ENCODE measurements at regions not wholly inside any gene's neighbourhood (a gene's known extent, or its start where the extent isn't known, plus 50 kb on each side); places are given as distances from the start of the nearest gene placed in this dataset.

DNA sequence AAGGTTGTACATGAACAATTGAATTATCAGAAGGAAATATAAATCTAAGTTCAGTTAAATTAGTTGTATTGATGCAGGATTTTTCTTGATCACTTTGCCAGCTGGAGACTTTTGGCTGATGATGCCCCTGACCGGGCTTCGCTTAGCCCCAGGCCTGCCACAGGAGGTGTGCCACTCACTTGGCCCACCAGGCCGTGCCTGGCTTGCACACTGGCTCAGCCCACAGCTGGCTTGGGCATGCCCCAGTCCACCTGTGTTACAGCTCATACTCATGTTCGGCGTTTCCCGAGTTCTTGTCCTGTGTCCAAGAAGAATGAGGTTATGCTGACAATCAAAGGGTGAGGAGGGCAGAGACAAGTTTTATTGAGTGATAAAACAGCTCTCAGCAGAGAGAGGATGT lies 773.9 kb upstream of the FANCL start:
- DNase-seq (ENCODE audit: extremely low read depth, low read depth): no peak

DNA sequence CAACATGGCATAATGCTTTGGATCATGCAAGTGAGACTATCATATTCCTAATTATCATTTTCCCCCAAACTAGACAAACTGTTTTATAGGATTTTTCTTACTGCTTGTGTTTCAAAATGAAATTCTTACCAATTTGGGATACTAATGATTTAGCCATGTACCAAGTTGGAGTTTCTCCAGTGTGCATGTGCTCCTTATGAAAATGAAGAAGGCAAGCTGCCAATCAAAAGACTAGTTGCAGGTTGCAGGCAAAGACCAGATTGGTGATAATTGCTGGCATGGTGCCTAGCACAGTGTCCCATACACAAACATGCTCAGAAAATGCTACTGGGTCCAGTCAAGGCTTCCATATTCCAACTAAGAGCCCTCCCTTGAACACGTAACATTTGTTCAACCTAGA lies 771.8 kb upstream of the FANCL start:
- DNase-seq (ENCODE audit: extremely low read depth, low read depth): no peak

DNA sequence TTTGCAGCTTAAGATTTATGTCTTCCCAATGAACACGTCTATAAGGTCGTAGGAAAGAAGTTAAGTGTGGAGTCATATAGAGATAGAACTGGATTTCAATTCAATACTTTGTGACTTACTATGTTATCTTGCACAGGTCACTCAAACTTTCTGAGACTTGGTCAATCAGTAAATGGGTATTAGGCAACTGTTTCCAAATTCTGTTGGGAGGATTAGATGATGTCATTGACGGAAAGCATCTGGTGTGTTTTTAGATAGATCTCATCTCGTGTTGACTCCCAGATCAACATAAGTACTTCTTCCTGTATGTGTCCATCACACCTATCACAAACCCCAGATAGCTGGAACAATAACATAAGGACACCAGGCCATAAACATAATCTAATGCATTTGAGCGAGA lies 771.1 kb upstream of the FANCL start:
- no peak for DNase-seq (ENCODE audit: extremely low read depth, low read depth)

DNA sequence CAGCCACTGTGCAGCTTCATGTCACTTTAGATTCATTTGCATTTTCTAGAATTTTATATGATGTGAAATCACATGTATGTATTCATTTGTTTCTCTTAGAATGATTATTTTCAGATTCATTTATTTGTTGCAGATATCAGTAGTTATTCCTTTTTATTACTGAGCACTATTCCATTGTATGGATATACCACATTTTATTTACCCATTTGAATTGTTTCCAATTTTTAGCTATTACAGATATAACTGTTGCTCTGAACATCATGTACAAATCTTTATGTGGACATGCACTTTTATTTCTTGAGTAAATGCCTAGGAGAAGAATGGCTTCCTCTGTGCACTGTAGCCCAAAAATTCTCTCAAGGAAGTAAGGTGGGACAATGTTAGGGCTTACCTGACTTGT lies 767.8 kb upstream of the FANCL start:
- DNase-seq (ENCODE audit: extremely low read depth, low read depth): no peak

DNA sequence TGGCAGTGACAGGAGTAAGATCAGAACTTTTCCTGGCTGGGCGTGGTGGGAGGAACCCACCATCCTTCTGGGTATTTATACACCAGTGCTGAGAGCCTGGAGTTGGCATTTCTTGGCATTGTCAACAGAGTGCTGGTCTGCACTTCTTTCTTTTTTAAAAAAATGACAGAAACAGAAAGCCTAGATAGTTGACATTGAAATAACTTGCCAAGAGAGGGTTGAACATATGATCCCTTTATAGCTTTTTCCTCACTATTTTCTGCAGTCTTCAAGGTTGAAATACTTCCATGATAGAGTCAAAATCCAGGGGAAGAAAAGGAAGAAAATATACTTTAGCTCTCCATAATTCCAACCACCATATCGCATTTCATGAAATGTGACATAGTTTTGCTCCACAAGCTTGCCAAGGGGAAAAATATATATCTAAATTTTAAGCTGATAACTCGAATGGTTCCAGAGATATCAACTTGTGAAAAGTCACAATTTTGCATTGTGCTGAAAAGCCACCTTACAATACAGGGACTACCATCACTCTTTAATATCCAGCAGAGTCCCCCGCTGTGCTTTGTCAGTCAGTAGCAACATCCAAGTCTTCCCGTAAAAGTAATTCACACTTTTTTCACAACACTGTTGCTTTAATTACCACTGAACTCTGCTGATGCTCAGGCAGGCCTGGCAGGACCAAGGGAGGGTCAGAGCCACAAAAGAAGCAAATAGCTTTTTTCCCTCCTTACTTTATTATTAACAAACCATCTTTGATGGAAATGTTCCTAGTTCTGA lies 764.9 kb upstream of the FANCL start:
- DNase-seq (ENCODE audit: extremely low read depth, low read depth): no peak

DNA sequence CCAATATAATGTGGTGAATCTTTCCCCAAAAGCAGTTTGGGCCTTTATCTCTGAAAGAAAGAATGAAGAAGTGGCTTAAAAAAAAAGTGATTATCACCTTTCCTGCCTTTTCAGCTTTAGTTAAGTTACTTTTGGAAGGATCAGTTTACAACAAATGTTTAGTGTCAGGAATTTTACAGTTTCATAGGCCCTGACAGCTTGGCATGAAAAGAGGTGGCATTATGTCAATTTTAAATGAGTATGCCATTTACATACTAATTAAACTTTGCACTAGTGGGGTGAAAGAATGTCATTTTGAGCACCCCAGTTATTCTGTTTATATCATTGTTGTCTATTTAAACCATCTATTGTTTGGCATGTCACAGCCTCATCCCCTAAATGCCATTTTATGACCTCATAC lies 763.5 kb upstream of the FANCL start:
- no peak for DNase-seq (ENCODE audit: extremely low read depth, low read depth)

DNA sequence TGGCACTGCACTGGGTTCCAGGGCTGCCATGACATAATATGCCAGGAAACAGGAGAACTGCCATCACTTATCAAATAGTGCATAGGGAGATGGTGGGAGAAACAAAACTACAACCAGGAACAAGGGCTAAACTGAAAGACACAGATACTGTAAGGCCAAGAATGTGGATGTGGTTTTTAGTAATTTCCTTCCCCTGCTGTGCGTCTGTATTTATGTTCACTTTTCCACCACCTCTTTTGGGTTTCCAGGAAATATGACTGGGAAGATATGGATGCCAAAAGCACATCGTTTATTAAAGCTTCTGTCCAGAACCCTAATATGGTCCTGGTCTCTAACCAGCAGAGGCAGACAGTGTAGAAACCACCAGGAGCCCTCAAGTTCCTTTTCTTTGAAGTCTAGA lies 759.7 kb upstream of the FANCL start:
- DNase-seq (ENCODE audit: extremely low read depth, low read depth): no peak

DNA sequence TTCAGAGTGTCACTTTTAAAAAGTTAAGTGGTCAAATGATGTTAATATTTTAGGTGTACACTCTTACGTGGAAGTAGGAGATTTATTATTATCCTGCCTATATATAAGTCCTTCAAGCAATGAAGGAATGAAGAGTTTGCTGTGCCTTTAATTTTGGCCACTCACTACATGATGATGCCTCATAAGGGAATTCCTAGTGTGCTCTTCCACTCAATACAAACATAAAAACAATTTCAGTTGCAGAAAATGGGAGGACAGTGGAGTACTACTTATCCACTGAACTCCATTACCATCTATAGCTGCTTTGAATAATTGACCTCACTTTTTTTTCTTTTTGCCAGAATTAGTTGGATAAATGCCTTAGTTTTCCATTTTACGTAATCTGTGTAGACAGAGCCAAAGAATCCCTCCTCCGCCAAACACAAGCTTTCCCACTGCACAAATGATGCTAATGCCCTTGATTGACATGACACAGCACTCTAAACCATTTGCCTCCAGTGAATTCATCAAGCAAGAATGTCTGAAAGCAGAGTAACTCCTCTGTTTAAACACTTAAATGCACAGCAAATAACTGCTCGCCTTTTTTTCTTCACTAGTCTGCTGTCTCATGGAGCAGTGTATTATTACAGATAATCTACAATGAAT lies 751.1 kb upstream of the FANCL start:
- no peak for DNase-seq (ENCODE audit: extremely low read depth, low read depth)

DNA sequence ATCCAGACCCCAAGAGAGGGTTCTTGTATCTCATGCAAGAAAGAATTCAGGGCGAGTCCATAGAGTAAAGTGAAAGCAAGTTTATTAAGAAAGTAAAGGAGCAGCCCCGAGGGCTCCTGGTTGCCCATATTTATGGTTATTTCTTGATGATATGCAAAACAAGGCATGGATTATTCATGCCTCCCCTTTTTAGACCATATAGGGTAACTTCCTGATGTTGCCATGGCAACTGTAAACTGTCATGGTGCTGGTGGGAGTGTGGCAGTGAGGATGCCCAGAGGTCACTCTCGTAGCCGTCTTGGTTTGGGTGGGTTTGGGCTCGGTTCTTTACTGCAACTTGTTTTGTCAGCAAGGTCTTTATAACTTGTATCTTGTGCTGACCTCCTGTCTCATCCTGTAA lies 750.2 kb upstream of the FANCL start:
- no peak for DNase-seq (ENCODE audit: extremely low read depth, low read depth)

DNA sequence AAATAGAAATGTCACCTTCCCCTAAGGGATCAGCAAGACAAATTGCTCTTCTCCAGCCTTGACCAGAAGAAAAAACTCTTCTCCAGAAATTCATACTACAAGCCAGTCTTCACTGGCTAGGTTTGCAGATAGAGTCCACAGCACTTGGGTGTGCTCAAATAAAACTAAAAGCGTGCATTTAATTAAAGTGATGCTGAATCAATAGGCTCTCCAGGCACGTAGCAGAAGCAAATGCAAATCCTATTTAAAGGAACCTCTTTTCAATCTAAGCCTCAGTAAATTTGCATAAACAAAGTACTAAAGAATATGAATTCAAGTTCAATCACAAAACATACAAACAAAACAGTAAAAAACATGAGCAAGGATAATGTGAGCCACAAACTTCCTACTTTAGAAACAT lies 744.4 kb upstream of the FANCL start:
- DNase-seq (ENCODE audit: extremely low read depth, low read depth): no peak

DNA sequence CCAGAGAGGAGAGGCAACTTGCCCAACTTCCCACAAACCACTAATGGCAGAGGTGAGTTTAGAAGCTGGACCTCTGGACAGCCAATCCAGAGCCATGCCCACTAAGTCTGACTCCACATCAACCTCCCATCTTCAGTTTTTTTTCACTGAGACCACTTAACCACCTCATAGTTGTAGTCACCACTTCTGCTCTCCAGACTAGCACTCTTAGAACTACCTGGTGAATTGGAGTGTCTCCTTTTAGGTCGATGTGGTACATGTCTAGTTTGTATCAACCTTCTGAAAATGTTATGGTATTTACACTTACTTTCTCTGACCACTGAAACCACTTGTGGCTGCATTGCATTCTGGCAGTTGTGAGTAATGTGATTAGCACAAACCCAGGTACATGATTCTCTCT lies 743.6 kb upstream of the FANCL start:
- no peak for DNase-seq (ENCODE audit: extremely low read depth, low read depth)

DNA sequence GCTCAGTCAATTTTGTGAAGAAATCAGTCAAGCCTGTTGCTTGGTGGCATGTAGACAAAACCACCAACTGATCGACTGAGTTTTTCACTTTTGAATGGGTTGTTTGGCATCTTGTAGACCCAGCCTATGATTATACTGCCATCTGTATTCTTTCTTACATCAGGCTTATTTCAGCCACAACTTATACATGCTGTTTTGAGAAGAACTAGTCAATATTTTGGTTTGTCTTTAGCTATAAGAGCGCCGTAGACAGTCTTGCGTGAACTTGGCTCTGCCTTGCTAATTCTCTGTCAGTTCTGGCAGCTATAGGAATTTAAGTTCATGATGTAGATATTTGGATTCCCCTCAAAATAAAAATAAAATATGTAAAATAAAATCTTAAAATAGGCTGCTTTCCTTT lies 742.0 kb upstream of the FANCL start:
- DNase-seq (ENCODE audit: extremely low read depth, low read depth): no peak

DNA sequence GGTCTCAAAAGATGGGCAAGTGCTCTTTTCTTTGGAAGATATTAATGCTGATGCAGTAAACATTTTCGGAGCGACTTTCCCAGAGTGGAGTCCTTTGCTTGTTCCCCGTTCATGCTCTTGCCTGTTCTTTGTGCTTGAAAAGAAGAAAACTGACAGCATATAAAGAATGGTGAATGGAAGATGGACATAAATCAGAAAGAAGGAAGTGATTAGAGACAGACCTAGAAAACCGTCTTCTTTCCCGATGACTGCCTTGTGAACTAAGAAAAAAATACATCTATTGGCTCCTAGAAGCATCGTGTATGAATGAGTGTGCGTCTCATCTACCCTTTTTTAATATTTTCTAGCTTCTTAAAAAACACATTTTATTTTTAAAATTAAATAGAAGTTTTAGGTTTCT lies 740.1 kb upstream of the FANCL start:
- DNase-seq (ENCODE audit: extremely low read depth, low read depth): no peak

DNA sequence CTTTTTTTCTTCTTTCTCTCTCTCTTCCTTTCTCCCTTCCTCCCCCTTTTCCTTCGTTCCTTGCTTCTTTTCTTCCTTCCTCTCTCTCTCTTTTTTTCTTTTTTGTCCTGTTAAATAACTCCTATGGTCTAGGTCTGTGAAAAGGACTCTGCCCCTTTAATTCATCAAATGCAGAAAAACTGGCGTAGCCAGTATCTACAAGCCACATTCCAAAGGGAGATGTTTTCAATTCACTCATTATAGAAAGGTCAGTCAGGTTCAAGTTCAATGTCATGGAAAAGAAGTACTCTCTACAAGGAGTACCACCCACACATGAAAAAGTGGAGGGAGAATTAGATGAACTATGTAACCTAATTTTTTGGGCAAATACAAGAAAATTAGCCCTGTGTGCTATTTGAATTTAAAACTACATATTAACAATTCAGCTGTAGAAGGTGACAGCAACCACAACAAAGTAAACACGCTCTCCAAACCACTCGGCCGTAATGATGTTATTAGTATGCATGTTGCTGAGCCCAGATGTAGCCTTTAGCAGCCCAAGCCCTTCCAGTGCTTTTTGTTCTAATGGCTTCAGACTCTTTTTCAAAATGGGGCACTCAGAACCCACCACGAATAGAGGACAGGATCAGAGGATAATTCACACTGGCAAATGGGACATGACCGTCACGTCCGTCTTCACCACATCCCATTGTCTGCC lies 735.4 kb upstream of the FANCL start:
- DNase-seq (ENCODE audit: extremely low read depth, low read depth): no peak

DNA sequence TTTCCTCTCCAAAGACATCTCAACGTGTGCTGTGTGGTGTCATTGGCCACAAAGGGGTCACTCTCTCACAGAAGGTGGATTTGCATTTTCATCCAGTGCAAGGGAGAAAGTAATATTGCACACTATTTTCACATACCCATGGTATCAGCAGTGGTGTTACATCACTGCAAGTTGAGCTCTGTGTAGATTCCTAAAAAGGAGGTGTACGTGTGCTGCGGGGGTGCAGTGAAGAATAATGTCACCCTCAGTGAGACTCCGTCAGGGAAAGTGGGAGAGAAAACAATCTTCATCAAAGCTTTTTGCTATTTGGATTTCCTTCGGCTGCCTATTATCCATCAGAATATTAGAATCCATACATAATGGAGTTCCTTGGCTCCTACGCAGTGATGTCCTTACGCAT lies 733.8 kb upstream of the FANCL start:
- DNase-seq (ENCODE audit: extremely low read depth, low read depth): no peak

DNA sequence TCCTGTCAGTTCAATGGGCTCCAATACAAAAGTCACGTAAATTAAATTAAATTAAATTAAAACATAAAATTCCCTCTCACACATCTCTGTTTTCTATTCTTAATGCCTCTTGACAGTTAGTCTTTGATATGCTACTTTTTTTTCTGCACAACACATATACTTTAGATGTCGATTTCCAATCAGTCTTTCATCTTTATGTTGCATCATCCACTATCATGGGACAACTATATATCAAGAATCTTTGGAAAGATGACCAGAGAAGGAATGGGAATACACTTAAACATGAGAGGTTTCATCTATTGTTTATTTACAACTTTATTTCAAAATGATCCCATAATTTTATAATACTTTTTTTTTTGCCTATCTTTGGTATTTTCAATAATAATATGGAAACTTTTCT lies 733.3 kb upstream of the FANCL start:
- no peak for DNase-seq (ENCODE audit: extremely low read depth, low read depth)

DNA sequence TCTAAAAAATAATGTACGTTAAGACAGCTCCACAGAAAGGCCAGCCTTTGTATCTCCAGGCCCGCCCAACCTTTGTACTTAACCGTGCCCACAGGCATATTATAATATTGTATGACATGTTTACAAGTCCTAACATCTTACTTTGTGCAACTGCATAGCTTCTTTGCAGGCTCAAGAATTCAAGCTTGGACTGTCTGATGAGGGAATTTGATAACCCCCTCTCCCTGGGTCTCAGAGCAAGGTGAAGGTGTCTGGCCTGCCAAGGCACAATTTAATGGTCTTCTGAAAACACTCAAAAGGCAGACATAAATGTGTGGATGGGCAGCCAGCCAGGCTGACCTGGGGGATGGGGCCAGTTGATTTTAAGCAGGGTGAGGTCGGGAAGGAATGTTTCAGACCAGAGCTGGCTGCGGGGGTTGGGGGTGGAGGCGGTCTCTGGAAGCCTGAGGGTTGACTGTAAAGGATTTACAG lies 732.7 kb upstream of the FANCL start:
- no peak for DNase-seq (ENCODE audit: extremely low read depth, low read depth)

DNA sequence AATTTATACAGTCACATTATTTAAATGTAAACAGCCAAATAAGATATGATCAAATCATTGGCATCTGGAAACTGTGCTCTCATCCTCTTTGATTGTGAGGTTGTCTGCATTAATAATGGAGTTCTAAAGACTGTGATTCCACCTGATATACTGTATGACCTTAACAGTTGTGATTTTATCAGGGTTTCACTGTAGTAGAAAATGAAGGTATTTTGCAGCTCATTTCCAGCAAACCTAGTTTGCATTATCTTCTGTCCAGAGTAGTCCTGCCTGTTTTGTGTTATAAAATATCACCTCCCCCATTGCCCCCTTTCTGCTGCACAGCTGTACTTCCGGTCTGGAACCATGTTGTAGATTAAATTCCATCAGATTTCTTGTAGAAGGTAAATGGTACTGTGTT lies 731.6 kb upstream of the FANCL start:
- no peak for DNase-seq (ENCODE audit: extremely low read depth, low read depth)

DNA sequence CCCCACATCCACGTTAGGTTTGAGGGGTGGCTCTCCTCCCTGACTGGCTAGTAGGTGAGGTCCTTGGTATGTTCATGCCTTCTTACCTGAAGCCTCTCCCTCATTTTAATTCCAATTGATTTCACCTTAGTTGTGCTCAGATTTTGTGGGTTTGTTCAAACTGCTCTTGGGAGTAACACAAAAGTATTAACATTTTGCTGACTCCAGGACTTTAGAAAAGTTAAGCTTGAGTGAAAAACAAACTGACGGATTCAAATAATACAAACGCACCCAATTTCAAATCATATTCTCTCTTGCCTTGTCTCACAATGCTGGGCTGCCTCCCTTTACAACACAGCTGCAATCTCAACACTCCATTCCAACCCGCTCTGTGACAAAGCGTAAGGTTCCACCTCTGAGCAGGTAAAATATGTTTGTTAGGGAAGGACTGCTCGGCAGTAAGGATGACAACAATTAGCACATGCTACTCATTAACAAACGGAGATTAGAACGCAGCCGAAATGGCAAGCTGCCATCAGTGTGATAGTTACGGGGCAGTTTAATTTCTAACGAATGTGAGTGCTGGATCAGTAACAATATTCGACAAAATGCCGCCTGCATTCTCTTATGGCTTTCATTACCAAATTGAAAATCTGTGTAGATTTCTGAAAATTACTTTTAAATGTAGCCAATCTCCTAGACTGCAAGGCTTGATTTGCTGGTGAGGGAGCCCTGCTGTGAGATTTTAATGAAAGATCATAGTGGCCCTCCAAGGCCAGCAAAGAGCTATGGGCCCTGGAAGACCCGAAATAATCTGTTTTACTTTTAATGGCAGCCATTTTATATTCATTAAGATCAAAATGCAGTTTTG lies 730.6 kb upstream of the FANCL start:
- no peak for DNase-seq (ENCODE audit: extremely low read depth, low read depth)

DNA sequence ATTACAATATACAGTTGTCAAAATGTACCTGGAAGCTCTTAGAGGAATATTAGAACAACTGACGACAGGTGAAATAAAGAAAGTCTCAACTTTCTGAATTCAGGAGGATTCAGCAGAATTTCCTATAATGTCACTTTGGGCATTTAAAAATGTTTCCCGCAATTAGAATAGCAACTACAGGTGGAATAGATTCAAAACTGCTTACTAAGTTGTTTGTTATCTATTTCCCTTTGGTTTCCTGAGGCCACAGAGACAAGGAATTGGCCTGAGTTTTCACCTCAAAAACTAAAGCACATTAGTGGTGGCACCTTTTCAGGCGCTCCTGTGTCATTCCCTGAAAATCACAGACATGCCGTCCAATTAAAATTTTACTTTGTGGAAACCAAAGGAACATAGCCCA lies 729.2 kb upstream of the FANCL start:
- DNase-seq (ENCODE audit: extremely low read depth, low read depth): no peak

DNA sequence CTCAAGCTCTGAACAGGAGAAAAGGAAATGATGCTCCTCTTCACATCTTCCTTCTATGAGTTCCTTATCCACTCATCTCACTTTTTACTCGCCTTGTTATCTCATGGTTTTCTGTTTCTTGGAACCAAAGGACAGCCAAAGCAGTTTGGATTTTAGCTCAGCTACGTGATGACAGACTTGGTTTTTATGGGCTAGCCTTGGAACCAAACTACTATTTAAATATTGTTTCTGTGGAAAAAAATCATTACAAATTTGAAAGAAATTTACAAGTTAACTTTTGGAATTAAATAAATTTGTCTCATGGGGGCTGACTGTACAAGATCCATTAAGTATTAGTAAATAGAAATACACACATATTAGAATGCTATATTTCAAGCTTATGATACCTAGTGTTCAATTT lies 727.8 kb upstream of the FANCL start:
- no peak for DNase-seq (ENCODE audit: extremely low read depth, low read depth)

All from NCI-H460 (cell line).